Heart left ventricle (tissue), 16 donors: ENCODE measurements at regions not wholly inside any gene's neighbourhood (a gene's known extent, or its start where the extent isn't known, plus 50 kb on each side); places are given as distances from the start of the nearest gene placed in this dataset.

Experiments
- ATAC-seq, 4 donors: fragments of 200-7000 bp; cut with Tn5 transposase; one replicate each; pipeline ENCODE4 v1.9.1; 2020 to 2022; ENCODE audit warnings: moderate library complexity in 4 of 4, mild to moderate bottlenecking in 3 of 4, moderate number of reproducible peaks in 1 of 4
- DNase-seq, 5 donors: peaks; one replicate each; pipeline ENCODE4 v3.0.0-alpha.2; 2020
- H3K27ac ChIP-seq, 12 donors: fragments of 200-600 bp; sonication (generic) in 4 of 12; one replicate each; pipeline versions ENCODE4 v1.5.0 to v1.8.0; 2016 to 2022; ENCODE audit warnings: mild to moderate bottlenecking in 2 of 12
- H3K27me3 ChIP-seq, 9 donors: fragments of 200-600 bp; sonication (generic) in 2 of 9; one replicate each; pipeline versions ENCODE4 v1.5.1 to v1.8.0; 2016 to 2022; ENCODE audit warnings: mild to moderate bottlenecking in 3 of 9
- H3K36me3 ChIP-seq, 9 donors: fragments of 200-600 bp; sonication (generic) in 2 of 9; one replicate each; pipeline versions ENCODE4 v1.5.0 to v1.8.0; 2018 to 2022; ENCODE audit warnings: mild to moderate bottlenecking in 2 of 9
- H3K4me1 ChIP-seq, 12 donors: fragments of 200-600 bp; sonication (generic) in 4 of 12; one replicate each; pipeline versions ENCODE4 v1.5.0 to v1.8.0; 2016 to 2022; ENCODE audit warnings: mild to moderate bottlenecking in 3 of 12
- H3K4me3 ChIP-seq, 12 donors: fragments of 200-600 bp; sonication (generic) in 4 of 12; one replicate each; pipeline versions ENCODE4 v1.5.0 to v1.8.0; 2017 to 2022; ENCODE audit warnings: mild to moderate bottlenecking in 9 of 12, moderate library complexity in 4 of 12
- H3K9me3 ChIP-seq, 12 donors: fragments of 200-600 bp; sonication (generic) in 4 of 12; one replicate each; pipeline versions ENCODE4 v1.5.0 to v1.8.0; 2016 to 2022; ENCODE audit warnings: mild to moderate bottlenecking in 1 of 12
- CTCF ChIP-seq, 12 donors: fragments of 200-600 bp; sonication (generic) in 4 of 12; IDR thresholded peaks; one replicate each; pipeline versions ENCODE4 v1.5.0 to v1.8.0; 2018 to 2022; ENCODE audit warnings: antibody characterized with exemption in 12 of 12, mild to moderate bottlenecking in 5 of 12
- POLR2A ChIP-seq, 2 donors: fragments of 450-650 bp; IDR thresholded peaks; one replicate each; pipeline ENCODE4 v1.6.1; 2017; ENCODE audit warnings: antibody characterized with exemption in 2 of 2, mild to moderate bottlenecking in 2 of 2, moderate library complexity in 2 of 2
- WGBS, 4 donors: extraction: QIAGEN DNeasy Blood & Tissue Kit in 2 of 4; methylation state at CpG; one replicate each; pipeline versions ENCODE4 v1.1.5 to v1.1.7; 2013 to 2018; 5-methylcytosine and 5-hydroxymethylcytosine counted together
- intact Hi-C, 10 donors: fragments of 100-400 bp; cut with DNase I; formaldehyde crosslinking; loops; one replicate each; pipeline versions ENCODE4 v1.11.1 to v1.14.2; 2022
- donor health status: ischemic (EF 13 %, LVEDD 7.1; RV severe dilation, severe dysfunction).
- donor health status: healthy with polysubstance abuse.
- donor health status: DM: no; HTN: yes; CAD: no.
- donor health status: DM: no; HTN: no; CAD: no.
- donor health status: ischemic (EF 25% LVEDD 6.9; RV normal size, moderate dysfunction).
- donor health status: ischemic (EF 25% LVEDD 5.7; RV mildly dilated, moderate dysfunction).
- donor health status: healthy.
- donor health status: DM: yes; HTN: yes; CAD: no.
- donor health status: ischemic (EF 35%, LVEDD 5.7; RV mildly dilated, moderate dysfunction).
- donor health status: nonischemic (EF 11% LVEDD 7.7; RV severe dilation, severe dysfunction).
- donor health status: DM: yes; HTN: yes; CAD: no.
- donor health status: PGD.
- donor health status: ischemic (EF 29% LVEDD 5.4; RV normal size, mild dysfunction).
- donor health status: nonischemic (EF 23%, LVEDD 6.1; RV moderate dilation, normal function).

GRCh38 chr6:132204591-132204990 lies 196.7 kb downstream of the MOXD1 start:
- TF ChIP-seq CTCF (IDR thresholded peaks at IDR 0.05) = no peak
- no peak for TF ChIP-seq POLR2A (IDR thresholded peaks at IDR 0.05)
- intact Hi-C loops = no loop called here
- no peak overlapping the region for H3K27ac ChIP-seq
- 75 to 96% (median 85%) methylated on average over 4 of the region's 4 CpGs for WGBS, 4 donors
- H3K9me3 ChIP-seq = no peaks in the 10 kb centered on the region
- H3K4me3 ChIP-seq = no peak overlapping the region
- no peaks in the 10 kb centered on the region for H3K27me3 ChIP-seq
- ATAC-seq (no peak), DNase-seq (no peak)
- no peaks in the 10 kb centered on the region for H3K36me3 ChIP-seq
- peaks cover 0 to 19% (median 6%) of the 10 kb centered on the region in 12 donors for H3K4me1 ChIP-seq

GRCh38 chr6:132202574-132202973 lies 198.7 kb downstream of the MOXD1 start:
- H3K9me3 ChIP-seq = no peaks in the 10 kb centered on the region
- intact Hi-C loops = no loop called here
- peak overlapping the region; percentile 32 to 82 (median 70) for H3K27ac ChIP-seq
- H3K27me3 ChIP-seq = no peaks in the 10 kb centered on the region
- peak in 3 of 5 donors; percentile 39 to 56 (median 50) for DNase-seq
- no peaks in the 10 kb centered on the region for H3K36me3 ChIP-seq
- WGBS, 4 donors = 43 to 56% (median 47%) methylated on average over 4 of the region's 4 CpGs
- TF ChIP-seq POLR2A (IDR thresholded peaks at IDR 0.05) (no peak), CTCF (IDR thresholded peaks at IDR 0.05) (no peak)
- ATAC-seq = peak; percentile 76 to 95 (median 85)
- peaks cover 0 to 19% (median 8%) of the 10 kb centered on the region in 12 donors for H3K4me1 ChIP-seq
- no peak overlapping the region for H3K4me3 ChIP-seq

- no peak overlapping the region for H3K4me3 ChIP-seq
- ATAC-seq (peak in 1 of 4 donors; percentile 48), DNase-seq (no peak)
- peaks cover 0 to 19% (median 8%) of the 10 kb centered on the region in 12 donors for H3K4me1 ChIP-seq
- peaks cover 0 to 7% (median 0%) of the 10 kb centered on the region in 12 donors for H3K9me3 ChIP-seq
- intact Hi-C loops = no loop called here
- 72 to 84% (median 80%) methylated on average over 3 of the region's 3 CpGs for WGBS, 4 donors
- H3K27me3 ChIP-seq = no peaks in the 10 kb centered on the region
- no peak for TF ChIP-seq POLR2A (IDR thresholded peaks at IDR 0.05)
- no peak for TF ChIP-seq CTCF (IDR thresholded peaks at IDR 0.05)
- no peaks in the 10 kb centered on the region for H3K36me3 ChIP-seq
- H3K27ac ChIP-seq = peak overlapping the region in 7 of 12 donors; percentile 5 to 60 (median 46)
These were observed 201.9 kb downstream of the MOXD1 start for GRCh38 chr6:132199343-132199742.

- TF ChIP-seq POLR2A (IDR thresholded peaks at IDR 0.05) (no peak), CTCF (IDR thresholded peaks at IDR 0.05) (no peak)
- H3K27ac ChIP-seq = peak overlapping the region in 6 of 12 donors; percentile 5 to 66 (median 47)
- no peaks in the 10 kb centered on the region for H3K27me3 ChIP-seq
- no peak overlapping the region for H3K4me3 ChIP-seq
- ATAC-seq (peak in 1 of 4 donors; percentile 62), DNase-seq (no peak)
- peaks cover 0 to 7% (median 0%) of the 10 kb centered on the region in 12 donors for H3K9me3 ChIP-seq
- H3K4me1 ChIP-seq = peaks cover 0 to 19% (median 8%) of the 10 kb centered on the region in 12 donors
- intact Hi-C loops = no loop called here
- 83 to 88% (median 85%) methylated on average over 2 of the region's 2 CpGs for WGBS, 4 donors
- no peaks in the 10 kb centered on the region for H3K36me3 ChIP-seq
These were observed 202.4 kb downstream of the MOXD1 start for GRCh38 chr6:132198896-132199295.
